Activated CD8-positive, alpha-beta T cell treated with anti-CD3 and anti-CD28 coated beads for 36 hours (primary cell): ENCODE measurements at regions not wholly inside any gene's neighbourhood (a gene's known extent, or its start where the extent isn't known, plus 50 kb on each side); places are given as distances from the start of the nearest gene placed in this dataset.
"Not testable (repeated sequence)": the region's sequence is repeated elsewhere in the genome, so short reads cannot be mapped to it uniquely, and the experiment has no call there.

ENCODE experiments used
- ATAC-seq: fragments of 200-7000 bp; cut with Tn5 transposase; one replicate; pipeline ENCODE4 v1.10.0; 2021; ENCODE audit warnings: mild to moderate bottlenecking, moderate library complexity
- CTCF ChIA-PET: fragments of 350-600 bp; sonication (Branson Sonifier 250); formaldehyde crosslinking; loops from one replicate; lab custom pipeline; 2021; ENCODE audit warnings: antibody characterized with exemption; lab: Charles Lee
- POLR2A ChIA-PET: fragments of 350-600 bp; sonication (Branson Sonifier 250); formaldehyde crosslinking; loops from one replicate; lab custom pipeline; 2021; ENCODE audit warnings: antibody characterized with exemption; lab: Charles Lee
- DNase-seq: peaks from one replicate; pipeline ENCODE4 v3.0.0-alpha.2; 2020
- H3K27ac Mint-ChIP-seq: one replicate; pipeline ENCODE4 v1.8.0; 2021; ENCODE audit warnings: mild to moderate bottlenecking, mixed read lengths
- H3K27me3 Mint-ChIP-seq: one replicate; pipeline ENCODE4 v1.8.0; 2021; ENCODE audit warnings: mixed read lengths
- H3K36me3 Mint-ChIP-seq: one replicate; pipeline ENCODE4 v1.8.0; 2021; ENCODE audit warnings: low read depth, mixed read lengths
- H3K4me1 Mint-ChIP-seq: one replicate; pipeline ENCODE4 v1.8.0; 2021; ENCODE audit warnings: low read depth, mixed read lengths
- H3K4me3 Mint-ChIP-seq: one replicate; pipeline ENCODE4 v1.8.0; 2021; ENCODE audit warnings: mild to moderate bottlenecking, moderate library complexity, mixed read lengths
- H3K9me3 Mint-ChIP-seq: one replicate; pipeline ENCODE4 v1.8.0; 2021; ENCODE audit warnings: mixed read lengths
- CTCF ChIP-seq: fragments of 200-600 bp; IDR thresholded peaks from one replicate; pipeline ENCODE4 v1.8.0; 2022; ENCODE audit warnings: antibody characterized with exemption, mild to moderate bottlenecking
- intact Hi-C: fragments of 100-400 bp; cut with micrococcal nuclease; formaldehyde crosslinking; loops from one replicate; pipeline ENCODE4 v1.10.0; 2022

DNA sequence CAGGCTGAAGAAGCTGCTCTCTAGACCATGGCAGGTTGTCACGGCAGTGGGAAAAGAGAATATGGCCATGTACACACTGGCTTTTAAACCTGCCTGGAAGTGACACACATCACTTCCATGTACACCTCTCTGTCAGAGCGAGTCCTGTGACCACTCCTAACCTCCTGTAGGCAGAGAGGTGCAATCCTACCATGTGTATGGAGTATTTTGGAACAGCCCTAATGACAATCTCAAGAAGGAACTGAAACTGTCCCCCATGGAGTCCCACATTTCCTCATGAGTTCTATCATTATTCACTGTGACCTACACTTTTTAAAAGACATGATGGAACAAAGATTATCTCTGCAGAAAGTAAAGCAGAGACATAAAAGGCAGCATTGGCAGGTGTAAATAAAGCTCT lies 153.4 kb upstream of the PFN2 start:
- ATAC-seq (no peak), DNase-seq (no peak)
- H3K27ac Mint-ChIP-seq, result no peak overlapping the region
- POLR2A ChIA-PET, result no interaction called here
- peaks cover 24% of the 10 kb centered on the region for H3K27me3 Mint-ChIP-seq
- no peak overlapping the region for H3K4me3 Mint-ChIP-seq
- H3K36me3 Mint-ChIP-seq, result no peaks in the 10 kb centered on the region
- intact Hi-C loops, result no loop called here
- CTCF ChIA-PET, result no interaction called here
- TF ChIP-seq CTCF, result no peak
- peaks cover 2% of the 10 kb centered on the region for H3K9me3 Mint-ChIP-seq
- H3K4me1 Mint-ChIP-seq, result no peaks in the 10 kb centered on the region

DNA sequence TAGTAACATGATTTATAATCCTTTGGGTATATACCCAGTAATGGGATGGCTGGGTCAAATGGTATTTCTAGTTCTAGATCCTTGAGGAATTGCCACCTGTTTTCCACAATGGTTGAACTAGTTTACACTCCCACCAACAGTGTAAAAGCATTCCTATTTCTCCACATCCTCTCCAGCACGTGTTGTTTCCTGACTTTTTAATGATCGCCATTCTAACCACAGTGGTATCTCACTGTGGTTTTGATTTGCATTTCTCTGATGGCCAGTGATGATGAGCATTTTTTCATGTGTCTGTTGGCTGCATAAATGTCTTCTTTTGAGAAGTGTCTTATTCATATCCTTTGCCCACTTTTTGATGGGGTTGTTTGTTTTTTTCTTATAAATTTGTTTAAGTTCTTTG lies 152.6 kb upstream of the PFN2 start:
- peaks cover 26% of the 10 kb centered on the region for H3K27me3 Mint-ChIP-seq
- H3K4me1 Mint-ChIP-seq, intact Hi-C loops, H3K4me3 Mint-ChIP-seq, DNase-seq, ATAC-seq, H3K27ac Mint-ChIP-seq, POLR2A ChIA-PET, H3K9me3 Mint-ChIP-seq, H3K36me3 Mint-ChIP-seq, CTCF ChIA-PET: not testable (repeated sequence)

DNA sequence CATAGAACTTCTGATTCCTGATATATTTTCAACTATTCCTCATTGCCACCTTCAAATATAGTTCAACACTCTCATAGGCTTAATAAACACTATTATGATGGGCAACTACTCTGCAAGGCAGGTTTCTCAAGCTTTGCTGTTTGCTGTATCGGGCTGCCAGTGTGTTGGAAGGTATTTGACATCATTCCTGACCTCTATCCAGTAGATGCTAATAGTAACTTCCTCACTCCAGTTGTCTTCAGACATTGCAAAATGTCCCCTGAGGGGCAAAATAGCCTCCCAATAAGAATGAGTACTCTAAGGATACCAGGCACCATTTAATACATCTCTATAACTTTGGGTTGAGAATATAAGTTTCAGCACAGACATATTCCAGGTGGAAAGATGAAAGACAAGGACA lies 147.5 kb upstream of the PFN2 start:
- H3K27ac Mint-ChIP-seq, result no peak overlapping the region
- H3K9me3 Mint-ChIP-seq, result peaks cover 2% of the 10 kb centered on the region
- no peaks in the 10 kb centered on the region for H3K36me3 Mint-ChIP-seq
- no peak overlapping the region for H3K4me3 Mint-ChIP-seq
- no peak for DNase-seq
- ChIA-PET CTCF (no interaction called here), POLR2A (no interaction called here)
- H3K27me3 Mint-ChIP-seq, result peaks cover 18% of the 10 kb centered on the region
- no peak for TF ChIP-seq CTCF
- intact Hi-C loops, result no loop called here
- ATAC-seq, result no peak
- no peaks in the 10 kb centered on the region for H3K4me1 Mint-ChIP-seq

DNA sequence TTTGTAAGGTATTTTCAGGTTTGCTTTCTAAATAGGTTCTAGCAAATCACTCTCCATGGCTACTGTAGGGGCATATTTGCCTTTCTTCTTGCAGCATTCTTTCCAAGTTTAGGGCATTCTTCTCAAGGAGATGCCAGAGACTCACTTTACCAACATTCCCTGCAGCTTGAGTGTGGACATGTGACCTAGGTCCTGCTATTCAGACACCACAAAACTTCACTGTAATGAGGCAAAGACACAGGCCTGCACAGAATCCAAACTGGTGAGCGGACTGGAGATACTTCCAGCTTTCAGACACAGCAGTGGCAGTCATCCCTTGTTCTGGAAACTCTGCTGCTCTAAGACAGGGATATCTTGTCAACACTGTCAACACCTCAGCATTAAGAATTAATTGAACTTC lies 146.4 kb upstream of the PFN2 start:
- Mint-ChIP-seq H3K27me3 (peaks cover 17% of the 10 kb centered on the region), H3K9me3 (peaks cover 2% of the 10 kb centered on the region), H3K4me3 (no peak overlapping the region), H3K27ac (no peak overlapping the region), H3K36me3 (no peaks in the 10 kb centered on the region), H3K4me1 (no peaks in the 10 kb centered on the region)
- intact Hi-C loops, result no loop called here
- ATAC-seq (no peak), DNase-seq (no peak)
- ChIA-PET POLR2A (no interaction called here), CTCF (no interaction called here)
- TF ChIP-seq CTCF, result no peak

GRCh38 chr3:150116196-150116595 lies 145.5 kb upstream of the PFN2 start:
- TF ChIP-seq CTCF, result no peak
- CTCF ChIA-PET, result interaction anchor here (1.3 to 2.1 kb wide), 2 partner anchors 13 to 68 kb away, joined by 5 to 6 read pairs; no protein-coding TSS in a partner anchor
- H3K27ac Mint-ChIP-seq, result no peak overlapping the region
- H3K4me1 Mint-ChIP-seq, result no peaks in the 10 kb centered on the region
- DNase-seq (no peak), ATAC-seq (no peak)
- peaks cover 15% of the 10 kb centered on the region for H3K27me3 Mint-ChIP-seq
- no peaks in the 10 kb centered on the region for H3K9me3 Mint-ChIP-seq
- POLR2A ChIA-PET, result no interaction called here
- no peak overlapping the region for H3K4me3 Mint-ChIP-seq
- H3K36me3 Mint-ChIP-seq, result no peaks in the 10 kb centered on the region
- intact Hi-C loops, result no loop called here
